CD8-positive, alpha-beta memory T cell (primary cell): ENCODE measurements at regions not wholly inside any gene's neighbourhood (a gene's known extent, or its start where the extent isn't known, plus 50 kb on each side); places are given as distances from the start of the nearest gene placed in this dataset.

ENCODE experiments used
- CTCF ChIA-PET: fragments of 350-600 bp; sonication (Branson Sonifier 250); formaldehyde crosslinking; loops from one replicate; lab custom pipeline; 2021; ENCODE audit warnings: antibody characterized with exemption; lab: Charles Lee
- POLR2A ChIA-PET: fragments of 350-600 bp; sonication (Branson Sonifier 250); formaldehyde crosslinking; loops from one replicate; lab custom pipeline; 2021; ENCODE audit warnings: antibody characterized with exemption; lab: Charles Lee
- DNase-seq, 5 donors: peaks; one replicate each; pipeline versions ENCODE4 v3.0.0 to v3.0.0-alpha.2; 2020 to 2022; ENCODE audit warnings: mixed read lengths in 1 of 5
- H3K27ac ChIP-seq: one replicate; pipeline ENCODE4 v1.7.0; 2013; ENCODE audit warnings: low read depth, mild to moderate bottlenecking, low read length, moderate library complexity
- H3K27me3 ChIP-seq: 2 replicates; pipeline ENCODE4 v1.7.0; 2013; ENCODE audit warnings: low read length, mild to moderate bottlenecking; ENCODE audit not compliant: insufficient read depth, poor library complexity, severe bottlenecking
- H3K36me3 ChIP-seq: 2 replicates; pipeline ENCODE4 v1.7.0; 2013; ENCODE audit warnings: mild to moderate bottlenecking, low read length, moderate library complexity; ENCODE audit not compliant: insufficient read depth
- H3K4me1 ChIP-seq: 2 replicates; pipeline ENCODE4 v1.7.0; 2013; ENCODE audit warnings: mild to moderate bottlenecking, low read length, moderate library complexity; ENCODE audit not compliant: insufficient read depth
- H3K4me3 ChIP-seq: 2 replicates; pipeline ENCODE4 v1.7.0; 2013; ENCODE audit warnings: mild to moderate bottlenecking, low read length
- H3K9me3 ChIP-seq: 2 replicates; pipeline ENCODE4 v1.7.0; 2013; ENCODE audit warnings: mild to moderate bottlenecking, low read length
- H3K27ac Mint-ChIP-seq, 8 donors: one replicate each; pipeline ENCODE4 v1.8.0; 2020 to 2021; ENCODE audit warnings: mixed read lengths in 8 of 8, mild to moderate bottlenecking in 6 of 8, inconsistent platforms in 3 of 8, moderate library complexity in 3 of 8
- H3K27me3 Mint-ChIP-seq, 2 donors: one replicate each; pipeline ENCODE4 v1.8.0; 2020 to 2021; ENCODE audit warnings: mixed read lengths in 2 of 2, mild to moderate bottlenecking in 1 of 2, moderate library complexity in 1 of 2
- H3K36me3 Mint-ChIP-seq, 3 donors: one replicate each; pipeline ENCODE4 v1.8.0; 2020 to 2021; ENCODE audit warnings: mixed read lengths in 3 of 3, inconsistent platforms in 1 of 3, mild to moderate bottlenecking in 1 of 3
- H3K4me1 Mint-ChIP-seq, 3 donors: one replicate each; pipeline ENCODE4 v1.8.0; 2020 to 2021; ENCODE audit warnings: mixed read lengths in 3 of 3, inconsistent platforms in 1 of 3, mild to moderate bottlenecking in 1 of 3
- H3K4me3 Mint-ChIP-seq, 7 donors: one replicate each; pipeline ENCODE4 v1.8.0; 2020 to 2021; ENCODE audit warnings: mixed read lengths in 7 of 7, mild to moderate bottlenecking in 6 of 7, moderate library complexity in 4 of 7, inconsistent platforms in 2 of 7
- H3K9me3 Mint-ChIP-seq, 5 donors: one replicate each; pipeline ENCODE4 v1.8.0; 2020 to 2022; ENCODE audit warnings: mixed read lengths in 5 of 5, mild to moderate bottlenecking in 3 of 5, moderate library complexity in 2 of 5, inconsistent platforms in 1 of 5

- H3K4me1 Mint-ChIP-seq, result no peaks in the 10 kb centered on the region
- H3K27me3 Mint-ChIP-seq, result peaks cover 0 to 5% of the 10 kb centered on the region in 2 donors
- H3K4me3 ChIP-seq, result no peak overlapping the region
- no peaks in the 10 kb centered on the region for H3K4me1 ChIP-seq
- H3K4me3 Mint-ChIP-seq, result no peak overlapping the region
- H3K36me3 Mint-ChIP-seq, result no peaks in the 10 kb centered on the region
- no peak overlapping the region for H3K27ac ChIP-seq
- ChIA-PET POLR2A (no interaction called here), CTCF (no interaction called here)
- no peak overlapping the region for H3K27ac Mint-ChIP-seq
- no peak for DNase-seq
- no peaks in the 10 kb centered on the region for H3K27me3 ChIP-seq
- no peaks in the 10 kb centered on the region for H3K36me3 ChIP-seq
- no peaks in the 10 kb centered on the region for H3K9me3 ChIP-seq
- H3K9me3 Mint-ChIP-seq, result peaks cover 0 to 2% (median 0%) of the 10 kb centered on the region in 5 donors
Observed at GRCh38 chr5:71836559-71837112, 117.6 kb downstream of the CARTPT start.

GRCh38 chr5:71838286-71838685 lies 119.2 kb downstream of the CARTPT start:
- H3K4me3 Mint-ChIP-seq, result no peak overlapping the region
- H3K36me3 Mint-ChIP-seq, result no peaks in the 10 kb centered on the region
- no peaks in the 10 kb centered on the region for H3K9me3 ChIP-seq
- H3K27me3 Mint-ChIP-seq, result peaks cover 0 to 5% of the 10 kb centered on the region in 2 donors
- no peaks in the 10 kb centered on the region for H3K36me3 ChIP-seq
- ChIA-PET CTCF (no interaction called here), POLR2A (no interaction called here)
- no peaks in the 10 kb centered on the region for H3K4me1 ChIP-seq
- no peak overlapping the region for H3K27ac ChIP-seq
- H3K27ac Mint-ChIP-seq, result no peak overlapping the region
- peaks cover 0 to 2% (median 0%) of the 10 kb centered on the region in 5 donors for H3K9me3 Mint-ChIP-seq
- H3K27me3 ChIP-seq, result no peaks in the 10 kb centered on the region
- no peak for DNase-seq
- H3K4me3 ChIP-seq, result no peak overlapping the region
- H3K4me1 Mint-ChIP-seq, result no peaks in the 10 kb centered on the region

- no peaks in the 10 kb centered on the region for H3K4me1 ChIP-seq
- H3K9me3 ChIP-seq, result no peaks in the 10 kb centered on the region
- ChIA-PET POLR2A (no interaction called here), CTCF (no interaction called here)
- Mint-ChIP-seq H3K4me3 (no peak overlapping the region), H3K4me1 (no peaks in the 10 kb centered on the region), H3K27me3 (peaks cover 0 to 5% of the 10 kb centered on the region in 2 donors), H3K36me3 (no peaks in the 10 kb centered on the region), H3K9me3 (peaks cover 0 to 2% (median 0%) of the 10 kb centered on the region in 5 donors), H3K27ac (no peak overlapping the region)
- no peak overlapping the region for H3K4me3 ChIP-seq
- no peaks in the 10 kb centered on the region for H3K27me3 ChIP-seq
- H3K27ac ChIP-seq, result no peak overlapping the region
- no peak for DNase-seq
- no peaks in the 10 kb centered on the region for H3K36me3 ChIP-seq
Observed at GRCh38 chr5:71839096-71839884, 120.2 kb downstream of the CARTPT start.

- no peak overlapping the region for H3K4me3 Mint-ChIP-seq
- H3K9me3 Mint-ChIP-seq, result peaks cover 0 to 3% (median 0%) of the 10 kb centered on the region in 5 donors
- no peaks in the 10 kb centered on the region for H3K27me3 ChIP-seq
- DNase-seq, result no peak
- H3K9me3 ChIP-seq, result no peaks in the 10 kb centered on the region
- H3K4me1 ChIP-seq, result no peaks in the 10 kb centered on the region
- no peak overlapping the region for H3K27ac ChIP-seq
- ChIA-PET CTCF (no interaction called here), POLR2A (no interaction called here)
- H3K36me3 ChIP-seq, result no peaks in the 10 kb centered on the region
- no peak overlapping the region for H3K27ac Mint-ChIP-seq
- H3K4me3 ChIP-seq, result no peak overlapping the region
- no peaks in the 10 kb centered on the region for H3K4me1 Mint-ChIP-seq
- peaks cover 4 to 5% of the 10 kb centered on the region in 2 donors for H3K27me3 Mint-ChIP-seq
- no peaks in the 10 kb centered on the region for H3K36me3 Mint-ChIP-seq
Observed at GRCh38 chr5:71841107-71841506, 122.0 kb downstream of the CARTPT start.

- H3K36me3 ChIP-seq, result no peaks in the 10 kb centered on the region
- ChIA-PET POLR2A (no interaction called here), CTCF (no interaction called here)
- no peak overlapping the region for H3K4me3 Mint-ChIP-seq
- H3K9me3 ChIP-seq, result no peaks in the 10 kb centered on the region
- DNase-seq, result no peak
- H3K4me1 Mint-ChIP-seq, result no peaks in the 10 kb centered on the region
- no peak overlapping the region for H3K27ac Mint-ChIP-seq
- H3K27me3 ChIP-seq, result no peaks in the 10 kb centered on the region
- H3K9me3 Mint-ChIP-seq, result peaks cover 0 to 5% (median 0%) of the 10 kb centered on the region in 5 donors
- H3K4me1 ChIP-seq, result no peaks in the 10 kb centered on the region
- H3K27ac ChIP-seq, result no peak overlapping the region
- H3K36me3 Mint-ChIP-seq, result no peaks in the 10 kb centered on the region
- H3K27me3 Mint-ChIP-seq, result peaks cover 5 to 11% of the 10 kb centered on the region in 2 donors
- no peak overlapping the region for H3K4me3 ChIP-seq
Observed at GRCh38 chr5:71843111-71843510, 124.0 kb downstream of the CARTPT start.

- Histone ChIP-seq H3K27me3 (no peaks in the 10 kb centered on the region), H3K9me3 (no peaks in the 10 kb centered on the region), H3K4me3 (no peak overlapping the region), H3K36me3 (no peaks in the 10 kb centered on the region), H3K4me1 (no peaks in the 10 kb centered on the region), H3K27ac (no peak overlapping the region)
- Mint-ChIP-seq H3K4me1 (no peaks in the 10 kb centered on the region), H3K27ac (no peak overlapping the region), H3K36me3 (no peaks in the 10 kb centered on the region), H3K4me3 (no peak overlapping the region), H3K9me3 (peaks cover 0 to 15% (median 10%) of the 10 kb centered on the region in 5 donors), H3K27me3 (peaks cover 6 to 22% of the 10 kb centered on the region in 2 donors)
- ChIA-PET POLR2A (no interaction called here), CTCF (no interaction called here)
- DNase-seq, result no peak
Observed at GRCh38 chr5:71844862-71845261, 125.8 kb downstream of the CARTPT start.

GRCh38 chr5:71859515-71859914 lies 140.4 kb downstream of the CARTPT start:
- CTCF ChIA-PET, result no interaction called here

GRCh38 chr5:71860048-71860447 lies 141.0 kb downstream of the CARTPT start:
- peaks cover 0 to 6% (median 0%) of the 10 kb centered on the region in 3 donors for H3K36me3 Mint-ChIP-seq
- no peak for DNase-seq
- Histone ChIP-seq H3K4me1 (no peaks in the 10 kb centered on the region), H3K36me3 (no peaks in the 10 kb centered on the region), H3K9me3 (no peaks in the 10 kb centered on the region), H3K27ac (no peak overlapping the region), H3K4me3 (no peak overlapping the region), H3K27me3 (no peaks in the 10 kb centered on the region)
- no peak overlapping the region for H3K4me3 Mint-ChIP-seq
- POLR2A ChIA-PET, result no interaction called here
- H3K27me3 Mint-ChIP-seq, result peaks cover 8 to 16% of the 10 kb centered on the region in 2 donors
- H3K4me1 Mint-ChIP-seq, result no peaks in the 10 kb centered on the region
- peaks cover 17 to 22% (median 21%) of the 10 kb centered on the region in 5 donors for H3K9me3 Mint-ChIP-seq
- no peak overlapping the region for H3K27ac Mint-ChIP-seq
- CTCF ChIA-PET, result no interaction called here

More at GRCh38 chr5:71859515-71859914, 140.4 kb downstream of the CARTPT start:
- Mint-ChIP-seq H3K27me3 (peaks cover 8 to 16% of the 10 kb centered on the region in 2 donors), H3K27ac (no peak overlapping the region), H3K9me3 (peaks cover 21 to 27% (median 24%) of the 10 kb centered on the region in 5 donors), H3K4me3 (no peak overlapping the region), H3K4me1 (no peaks in the 10 kb centered on the region), H3K36me3 (peaks cover 0 to 6% (median 0%) of the 10 kb centered on the region in 3 donors)
- POLR2A ChIA-PET, result no interaction called here
- no peaks in the 10 kb centered on the region for H3K36me3 ChIP-seq
- H3K4me3 ChIP-seq, result no peak overlapping the region
- no peak for DNase-seq
- H3K27ac ChIP-seq, result no peak overlapping the region
- no peaks in the 10 kb centered on the region for H3K27me3 ChIP-seq
- H3K9me3 ChIP-seq, result no peaks in the 10 kb centered on the region
- no peaks in the 10 kb centered on the region for H3K4me1 ChIP-seq
